Epithelial cell of prostate (primary cell): ENCODE measurements at regions not wholly inside any gene's neighbourhood (a gene's known extent, or its start where the extent isn't known, plus 50 kb on each side); places are given as distances from the start of the nearest gene placed in this dataset.

Experiments used
- DNase-seq: peaks from one replicate; pipeline ENCODE4 v3.0.0-alpha.2; 2011; ENCODE audit warnings: low read depth, low spot score
- H3K27ac ChIP-seq: fragments of 450-650 bp; 2 replicates; pipeline ENCODE4 v1.5.1; 2017; ENCODE audit warnings: mild to moderate bottlenecking

DNA sequence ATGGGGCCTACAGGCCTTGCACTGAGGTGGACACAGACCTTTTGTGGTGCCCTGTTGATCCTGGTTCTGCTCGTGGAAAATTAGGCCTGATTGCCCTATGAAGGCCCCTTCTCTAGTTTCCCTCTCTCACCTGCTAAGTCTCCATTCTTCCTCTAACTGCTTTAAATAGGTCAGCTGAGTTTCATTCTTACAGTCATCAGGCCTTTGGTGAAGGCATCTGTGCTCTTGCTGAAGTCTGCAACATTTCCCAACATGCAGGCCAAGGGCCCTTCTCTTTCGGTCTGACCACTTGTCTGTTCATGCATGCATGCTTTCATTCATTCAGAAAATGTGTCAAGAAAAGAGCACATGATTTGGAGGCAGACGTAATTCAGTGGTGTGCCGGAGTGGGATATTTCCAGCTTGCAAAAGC lies 244.0 kb downstream of the BUB3 start:
- H3K27ac ChIP-seq, result no peak overlapping the region
- no peak for DNase-seq

DNA sequence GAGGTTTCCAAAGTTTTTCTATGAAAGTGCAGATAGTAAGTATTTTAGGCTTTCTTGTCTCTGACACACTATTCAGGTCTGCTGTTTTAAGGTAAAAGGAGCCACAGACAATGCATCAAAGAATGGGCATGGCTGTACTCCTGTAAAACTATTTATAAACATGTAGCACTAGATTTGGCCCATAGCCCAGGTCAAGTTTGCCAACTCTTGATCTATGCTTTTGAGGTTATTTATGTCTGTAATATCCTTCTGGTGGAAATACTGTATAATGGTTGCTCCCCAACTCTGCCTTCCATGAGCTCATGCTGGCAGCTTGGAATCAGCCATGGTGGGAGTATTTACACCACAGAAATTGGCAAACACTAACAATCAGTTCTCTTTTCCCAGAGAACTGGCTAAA lies 244.6 kb downstream of the BUB3 start:
- no peak for DNase-seq

DNA sequence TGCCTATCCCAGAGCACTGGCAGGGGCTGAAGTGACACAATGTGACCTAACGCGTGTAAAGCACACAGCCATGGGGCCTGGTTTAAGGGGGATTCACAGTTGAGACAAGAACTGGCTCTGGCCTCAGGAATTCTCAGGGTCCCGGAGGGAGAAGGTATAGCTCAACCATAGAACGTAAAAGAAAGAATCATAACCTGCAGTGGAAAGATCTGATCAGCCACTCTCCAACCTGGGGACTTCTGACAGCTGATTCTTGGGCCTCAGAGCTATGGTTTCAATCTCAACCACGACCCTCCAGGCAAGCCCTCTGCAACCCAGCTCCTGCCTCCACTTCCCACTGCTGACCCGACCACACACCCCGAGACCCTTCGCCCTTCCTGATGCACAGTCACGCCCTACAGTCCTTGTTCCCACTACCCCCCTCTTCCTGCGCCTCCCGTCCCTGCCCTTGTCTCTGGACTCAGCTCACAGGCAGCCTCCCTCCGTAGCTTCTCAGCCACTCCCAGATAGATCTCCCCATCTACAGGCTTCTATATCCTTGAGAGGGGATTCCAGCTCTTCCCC lies 245.2 kb downstream of the BUB3 start:
- no peak for DNase-seq
- H3K27ac ChIP-seq, result no peak overlapping the region

More for the DNA sequence above, 244.6 kb downstream of the BUB3 start:
- H3K27ac ChIP-seq, result no peak overlapping the region

DNA sequence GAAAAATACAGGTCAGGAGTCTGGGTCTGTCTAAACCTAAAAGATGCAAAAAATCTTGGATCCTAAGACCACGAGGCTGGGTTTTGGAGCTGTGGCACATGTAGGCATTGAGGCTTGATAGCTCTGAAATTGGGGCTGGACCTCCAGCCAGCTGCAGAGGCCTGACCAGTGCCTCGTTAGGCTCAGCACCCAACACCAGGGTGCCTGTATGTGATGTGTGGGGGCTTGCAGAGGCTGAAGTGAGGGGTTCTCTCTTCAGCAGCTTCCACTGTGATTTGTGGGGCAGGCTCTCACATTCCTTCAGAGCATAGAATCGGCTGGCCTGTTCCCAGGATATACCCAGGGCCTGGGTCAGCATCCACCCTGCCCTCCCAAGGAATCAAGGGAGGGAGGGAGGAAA lies 247.8 kb downstream of the BUB3 start:
- no peak for DNase-seq
- no peak overlapping the region for H3K27ac ChIP-seq

DNA sequence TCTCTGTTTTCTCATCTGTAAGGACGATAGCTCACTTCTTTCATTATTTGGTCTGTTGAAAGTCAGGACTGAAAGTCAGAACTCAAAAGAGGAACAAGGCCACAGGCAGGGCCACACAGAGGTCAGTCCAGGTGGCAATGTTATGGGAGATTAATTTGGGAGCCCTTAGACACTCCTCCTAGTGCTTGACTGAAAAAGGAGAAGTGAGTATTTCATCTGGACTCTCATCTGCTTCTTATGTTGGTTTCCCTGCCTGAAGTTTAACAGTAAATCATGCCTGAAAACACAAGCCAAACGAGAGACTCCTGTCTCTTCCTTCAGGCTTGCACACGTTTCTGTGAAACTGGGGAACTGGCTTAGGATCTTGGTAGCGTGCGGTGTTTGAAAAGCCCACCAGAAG lies 248.5 kb downstream of the BUB3 start:
- DNase-seq, result no peak
- H3K27ac ChIP-seq, result no peak overlapping the region

DNA sequence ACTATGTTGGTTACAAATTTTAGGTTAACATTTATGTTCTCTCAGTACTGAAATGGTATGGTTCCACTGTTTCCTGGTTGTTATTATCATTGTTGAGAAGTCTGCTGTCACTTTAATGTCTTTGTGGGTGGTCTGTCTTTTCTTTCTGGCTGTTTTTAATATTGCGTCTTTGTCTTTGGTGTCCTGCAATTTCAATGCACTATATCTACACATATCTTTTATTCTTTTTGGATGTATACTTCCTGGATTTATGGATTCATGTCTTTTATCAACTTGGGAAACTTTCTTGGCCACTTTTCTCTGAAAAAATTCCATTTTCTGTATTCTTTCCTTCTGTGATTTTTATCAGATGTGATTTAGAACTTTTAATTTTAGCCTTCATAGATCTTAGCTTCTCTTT lies 250.2 kb downstream of the BUB3 start:
- DNase-seq, result no peak
- H3K27ac ChIP-seq, result no peak overlapping the region

DNA sequence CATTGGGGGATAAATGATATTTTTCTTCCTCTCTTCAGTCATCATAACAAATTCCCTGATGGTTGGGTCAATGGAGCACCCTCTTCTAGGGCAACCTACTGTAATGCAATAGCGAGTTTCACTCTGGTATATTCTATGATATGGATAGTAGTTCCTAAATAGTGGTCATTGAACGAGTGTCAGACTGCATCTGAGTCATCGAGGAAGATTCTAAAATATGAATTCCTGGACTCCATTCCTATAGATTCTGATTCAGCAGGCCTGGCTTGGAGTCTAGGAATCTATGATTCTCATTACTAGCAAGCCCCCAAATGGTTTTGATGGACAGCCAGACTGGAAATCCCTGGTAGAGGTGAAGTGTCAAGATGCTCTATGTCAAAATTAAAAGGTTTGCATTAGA lies 254.5 kb downstream of the BUB3 start:
- no peak overlapping the region for H3K27ac ChIP-seq
- DNase-seq, result no peak

DNA sequence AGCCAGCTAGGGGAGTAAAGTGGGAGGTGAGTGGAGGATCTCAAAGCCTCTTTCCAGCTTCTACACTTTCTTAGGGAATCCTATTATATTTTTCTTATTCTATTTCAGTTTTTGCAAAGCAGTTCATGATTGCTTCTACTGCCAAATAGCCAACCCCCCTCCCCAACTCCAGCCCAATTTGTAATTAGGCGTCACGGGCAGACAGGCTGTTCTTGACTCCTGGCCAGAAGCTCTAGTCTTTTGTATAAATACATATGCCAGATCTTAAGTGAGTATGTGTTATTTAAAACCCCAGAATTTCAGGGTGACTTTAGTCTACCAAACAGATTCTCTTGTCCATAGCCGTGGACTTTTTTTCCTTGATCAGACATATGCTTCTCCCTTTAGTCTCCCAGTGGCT lies 255.2 kb downstream of the BUB3 start:
- no peak for DNase-seq
- H3K27ac ChIP-seq, result no peak overlapping the region

DNA sequence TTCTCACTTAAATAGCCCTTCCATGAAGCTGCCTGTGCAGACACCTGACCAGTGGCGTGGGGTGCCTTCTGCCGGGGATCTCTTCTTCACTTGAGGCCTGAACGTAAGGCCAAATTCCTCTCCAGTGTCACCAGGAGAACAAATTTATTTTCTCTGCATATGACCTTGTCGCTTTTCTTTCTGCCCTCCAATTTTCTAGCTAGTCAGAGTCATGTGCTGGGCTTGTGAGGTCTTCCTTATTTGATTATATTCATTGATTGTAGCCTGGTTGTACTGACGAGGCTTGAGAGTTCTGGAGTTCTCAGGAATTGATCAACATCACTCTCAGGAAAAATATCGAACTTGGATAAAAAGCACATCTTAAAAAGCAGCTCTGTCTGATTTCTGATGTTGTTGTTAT lies 255.7 kb downstream of the BUB3 start:
- H3K27ac ChIP-seq, result no peak overlapping the region
- DNase-seq, result no peak

DNA sequence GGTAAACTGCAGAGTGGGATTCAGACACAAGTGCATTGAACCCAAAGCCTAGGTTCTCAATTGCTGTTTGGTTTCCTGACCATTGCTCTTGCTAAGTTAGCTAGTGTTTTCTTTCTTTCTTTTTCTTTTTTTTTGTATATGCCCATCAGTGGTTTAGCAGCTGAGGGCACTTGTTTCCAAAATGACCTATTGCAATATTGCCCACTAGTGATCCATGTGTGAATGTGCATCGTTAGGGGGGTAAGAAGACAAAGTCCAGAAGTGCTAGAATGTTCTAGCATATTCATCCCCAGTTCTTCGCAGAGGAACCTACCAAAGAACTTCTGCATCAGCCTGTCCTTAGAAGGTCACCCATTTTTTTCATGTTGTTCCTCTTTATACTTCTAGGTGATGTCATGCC lies 252.8 kb upstream of the GPR26 start:
- no peak for DNase-seq
- no peak overlapping the region for H3K27ac ChIP-seq

DNA sequence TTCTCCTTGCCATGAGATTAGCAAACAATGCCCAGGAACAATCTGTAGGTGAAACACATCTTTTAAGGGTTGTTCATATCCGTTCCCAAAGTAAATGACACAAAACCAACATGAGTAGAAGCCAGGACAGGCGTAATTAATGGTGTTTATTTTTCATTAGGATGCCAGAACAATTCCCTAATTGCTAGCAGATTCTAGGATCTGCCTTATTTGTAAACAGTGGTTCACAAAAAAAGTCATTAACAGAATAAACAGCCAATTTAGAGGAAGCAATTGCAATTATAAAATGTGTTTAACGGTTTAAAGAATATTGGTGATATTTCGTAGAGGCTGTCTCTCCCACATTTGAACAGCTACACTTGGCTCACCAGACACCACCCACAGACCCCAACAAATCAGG lies 250.6 kb upstream of the GPR26 start:
- no peak overlapping the region for H3K27ac ChIP-seq
- no peak for DNase-seq

DNA sequence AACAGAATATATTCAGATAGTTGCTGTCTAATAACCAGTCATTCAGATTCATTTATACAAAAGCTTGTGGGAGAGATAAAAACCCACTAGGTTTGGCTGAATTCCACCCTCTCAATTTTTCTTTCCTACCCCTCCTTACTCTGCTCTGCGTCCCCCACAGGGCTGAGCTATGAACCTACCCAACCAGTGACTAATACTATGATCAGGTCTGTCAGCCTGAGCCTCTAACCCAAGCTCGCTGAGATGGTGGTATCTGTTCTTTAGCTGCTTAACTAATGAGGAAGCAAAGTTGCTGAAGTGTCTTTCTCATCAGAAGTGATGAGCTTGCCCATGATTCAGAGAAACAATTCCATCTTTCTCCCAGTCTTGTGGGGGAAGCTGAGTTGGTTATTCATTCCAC lies 248.7 kb upstream of the GPR26 start:
- H3K27ac ChIP-seq, result no peak overlapping the region
- DNase-seq, result no peak

DNA sequence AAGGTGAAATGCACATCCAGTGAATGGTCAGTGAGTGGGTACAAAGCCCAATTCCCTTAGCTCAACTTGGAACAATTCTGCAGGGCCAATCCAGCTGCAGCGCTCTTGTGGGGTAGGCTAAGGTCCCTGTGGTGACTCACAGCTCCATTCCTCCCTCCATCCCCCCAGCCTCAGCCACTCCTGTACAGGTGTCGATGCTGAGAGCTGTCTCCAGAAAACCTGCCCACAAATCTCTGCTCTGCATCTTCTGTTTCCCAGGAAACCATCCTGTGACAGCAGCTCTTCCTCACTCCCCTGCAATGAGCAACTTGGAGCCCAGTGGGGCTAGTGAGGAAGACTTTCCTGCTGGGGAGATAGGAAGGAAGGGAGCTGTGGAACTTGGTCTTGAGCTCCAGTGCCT lies 244.7 kb upstream of the GPR26 start:
- DNase-seq, result no peak
- H3K27ac ChIP-seq, result no peak overlapping the region

DNA sequence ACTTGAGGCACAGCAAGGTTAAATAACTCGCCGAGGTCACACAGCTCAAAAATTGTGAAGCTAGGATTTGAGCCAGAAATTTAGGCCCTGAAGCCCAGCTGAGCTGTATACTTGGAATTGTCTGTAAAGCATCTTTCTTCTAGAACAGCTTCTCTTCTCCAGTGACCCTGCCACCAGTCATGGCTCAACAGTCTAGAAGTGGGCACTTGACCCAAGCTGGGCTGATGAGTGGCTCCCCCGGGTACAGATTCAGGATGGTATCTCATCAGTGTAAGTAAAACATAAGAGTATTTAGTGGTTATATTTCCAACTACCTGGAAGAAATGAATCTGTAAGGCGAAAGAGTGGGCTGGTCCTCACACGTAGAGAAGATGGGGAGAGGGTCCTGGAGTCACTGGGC lies 243.9 kb upstream of the GPR26 start:
- H3K27ac ChIP-seq, result no peak overlapping the region
- no peak for DNase-seq

DNA sequence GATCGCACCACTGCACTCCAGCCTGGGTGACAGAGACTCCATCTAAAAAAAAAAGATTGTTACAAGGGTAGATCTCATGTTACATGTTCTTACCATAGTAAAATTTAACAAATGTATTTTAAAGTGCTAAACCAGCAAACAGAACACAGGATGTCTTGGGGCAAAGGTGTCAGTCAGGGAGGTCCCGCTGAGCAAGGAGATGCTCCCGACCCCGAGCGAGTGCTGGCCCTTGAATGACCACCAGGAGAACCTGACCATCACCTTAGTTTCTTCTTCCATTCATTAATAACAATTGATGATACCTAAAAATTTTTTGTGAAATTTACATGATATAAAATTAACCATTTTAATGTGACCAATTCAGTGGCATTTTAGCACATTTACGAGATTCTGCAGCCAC lies 241.6 kb upstream of the GPR26 start:
- no peak for DNase-seq
- H3K27ac ChIP-seq, result no peak overlapping the region

DNA sequence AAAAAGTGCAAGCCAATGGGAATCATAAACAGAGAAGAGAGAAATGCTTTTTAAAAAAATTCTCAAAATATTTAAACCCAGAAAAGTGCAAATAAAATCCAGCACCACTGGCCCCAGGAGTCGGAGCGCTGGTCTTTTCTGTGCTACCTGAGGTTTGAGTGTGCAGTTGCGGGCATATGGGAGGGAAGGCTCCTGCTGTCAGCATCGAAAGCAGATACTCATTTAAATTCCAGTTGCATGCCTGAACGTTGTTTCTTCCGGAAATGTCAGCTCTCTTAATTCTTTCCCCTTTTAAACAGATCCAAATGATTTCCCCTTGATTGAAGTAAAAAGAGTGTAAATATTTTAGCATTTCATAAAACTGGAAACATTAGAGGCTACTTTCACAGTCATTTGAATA lies 240.5 kb upstream of the GPR26 start:
- H3K27ac ChIP-seq, result no peak overlapping the region
- DNase-seq, result no peak

DNA sequence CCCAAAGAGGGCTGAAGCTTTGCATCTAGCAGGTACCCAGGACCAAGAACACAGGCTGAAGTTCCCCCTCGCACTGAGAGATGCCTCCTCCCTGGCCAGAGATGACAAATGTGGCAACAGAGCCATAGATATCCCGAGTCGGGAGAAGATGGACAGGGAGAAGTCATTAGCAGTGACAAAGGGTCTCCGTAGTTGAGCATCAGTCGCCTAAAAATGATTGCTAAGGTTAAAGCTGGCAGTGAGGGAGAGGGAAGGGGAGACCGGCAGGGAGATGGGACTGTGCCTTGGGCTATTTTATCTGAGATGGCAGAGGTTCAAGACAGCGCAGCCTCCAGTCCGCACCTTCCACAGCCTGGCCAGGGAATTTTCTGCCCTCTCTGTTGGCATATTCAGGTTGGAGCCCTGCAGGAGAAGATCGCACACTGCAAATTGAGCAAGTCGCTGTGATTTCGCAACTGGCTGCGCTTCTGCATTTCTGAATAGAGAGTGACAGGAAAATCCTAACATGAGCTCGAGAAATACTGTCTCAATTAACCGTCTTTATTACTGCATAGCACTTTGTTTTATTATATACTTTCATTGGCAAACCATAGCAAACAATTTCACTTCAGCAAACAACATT lies 238.9 kb upstream of the GPR26 start:
- DNase-seq, result no peak

DNA sequence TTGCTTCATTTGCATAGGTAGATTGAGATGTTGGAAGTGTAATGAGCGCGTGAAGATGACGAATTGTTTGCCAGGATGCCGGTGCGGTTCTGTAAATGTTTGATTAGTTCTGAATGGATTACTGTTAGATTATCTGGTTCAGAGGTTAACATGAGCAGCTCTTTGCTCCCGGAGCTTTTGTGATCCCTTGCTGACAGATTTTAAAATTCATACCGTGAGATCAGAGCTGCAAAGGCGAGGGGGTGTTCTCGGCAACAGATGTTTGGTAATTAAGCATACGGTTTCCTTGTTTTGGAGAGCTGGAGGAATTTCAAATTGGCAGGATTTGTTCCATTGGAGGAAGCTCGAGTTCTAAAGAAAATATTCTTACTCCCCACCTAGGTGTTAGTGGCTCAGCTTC lies 237.8 kb upstream of the GPR26 start:
- H3K27ac ChIP-seq, result no peak overlapping the region

More for the DNA sequence above, 238.9 kb upstream of the GPR26 start:
- H3K27ac ChIP-seq, result no peak overlapping the region

DNA sequence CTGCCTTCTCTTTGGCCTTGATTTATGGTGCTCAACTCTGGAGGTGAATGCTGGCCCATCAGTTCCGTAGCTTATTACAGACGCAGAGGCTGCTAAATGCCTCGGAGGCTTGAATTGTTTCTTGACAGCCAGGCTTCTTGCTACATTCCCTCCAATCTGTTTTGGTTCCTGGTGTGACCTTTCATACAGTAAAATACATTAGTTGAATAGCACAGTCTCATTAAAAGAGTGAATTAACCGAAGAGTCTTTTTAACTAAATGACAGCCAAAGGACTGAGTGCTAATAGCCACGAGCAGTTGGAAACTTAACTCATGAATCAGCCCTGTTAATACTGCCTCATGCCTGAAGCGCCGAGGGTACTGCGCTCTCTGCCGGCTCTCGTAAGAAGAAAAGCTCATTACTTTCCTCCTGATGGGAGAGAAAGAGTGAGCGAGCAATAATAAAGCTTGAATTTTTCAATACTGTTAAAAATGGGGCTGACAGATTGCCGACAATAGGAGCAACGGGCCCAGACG lies 236.4 kb upstream of the GPR26 start:
- no peak for DNase-seq

More for the DNA sequence above, 237.8 kb upstream of the GPR26 start:
- no peak for DNase-seq

DNA sequence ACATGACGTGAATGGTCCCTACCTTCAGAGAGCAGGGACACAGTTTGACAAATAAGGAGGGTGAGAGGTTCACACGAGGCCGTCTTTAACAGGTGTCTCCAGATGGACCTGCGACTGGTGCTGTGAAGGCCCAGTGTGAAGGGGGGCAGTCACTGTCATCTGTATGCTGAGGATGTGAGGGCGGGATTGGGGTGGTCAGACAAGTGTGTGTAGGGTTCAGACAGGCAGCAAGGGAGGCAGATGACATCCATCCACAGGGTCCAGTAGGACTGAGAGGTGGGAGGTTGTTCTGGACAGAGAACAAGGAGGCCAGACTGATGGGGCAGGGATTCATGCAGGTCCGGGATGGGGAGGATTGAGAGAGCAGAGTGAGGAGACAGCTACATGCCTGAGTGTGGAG lies 232.6 kb upstream of the GPR26 start:
- no peak for DNase-seq
- no peak overlapping the region for H3K27ac ChIP-seq

More for the DNA sequence above, 236.4 kb upstream of the GPR26 start:
- H3K27ac ChIP-seq, result no peak overlapping the region

DNA sequence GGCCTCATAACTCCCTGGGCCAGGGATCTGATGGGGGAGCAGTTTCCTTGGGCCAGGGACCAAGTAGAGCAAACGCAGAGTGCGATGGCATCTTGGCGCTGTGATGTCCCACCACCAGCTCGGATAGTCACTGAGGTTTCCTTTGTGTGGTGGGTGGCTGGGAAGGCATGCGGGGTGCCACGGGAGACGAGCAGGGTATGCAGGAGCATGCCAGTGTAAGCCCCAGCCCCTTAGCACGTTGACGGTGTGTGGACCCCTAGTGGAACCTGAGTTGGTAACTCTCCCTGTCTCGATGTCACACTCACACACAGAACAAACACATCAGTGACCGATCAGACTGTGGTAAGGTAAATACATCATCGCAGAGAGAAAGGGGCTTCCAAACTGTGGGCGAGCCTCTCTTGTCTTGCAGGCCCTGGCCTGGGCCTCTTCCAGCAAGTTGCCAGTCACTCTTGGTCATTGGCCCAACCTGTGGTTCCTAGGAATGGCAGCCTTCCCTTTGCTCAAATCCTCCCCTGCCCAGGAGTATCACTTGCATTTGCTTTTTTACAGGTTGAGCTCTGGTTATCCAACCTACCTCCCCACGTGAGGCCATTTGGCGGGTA lies 231.6 kb upstream of the GPR26 start:
- DNase-seq, result no peak

DNA sequence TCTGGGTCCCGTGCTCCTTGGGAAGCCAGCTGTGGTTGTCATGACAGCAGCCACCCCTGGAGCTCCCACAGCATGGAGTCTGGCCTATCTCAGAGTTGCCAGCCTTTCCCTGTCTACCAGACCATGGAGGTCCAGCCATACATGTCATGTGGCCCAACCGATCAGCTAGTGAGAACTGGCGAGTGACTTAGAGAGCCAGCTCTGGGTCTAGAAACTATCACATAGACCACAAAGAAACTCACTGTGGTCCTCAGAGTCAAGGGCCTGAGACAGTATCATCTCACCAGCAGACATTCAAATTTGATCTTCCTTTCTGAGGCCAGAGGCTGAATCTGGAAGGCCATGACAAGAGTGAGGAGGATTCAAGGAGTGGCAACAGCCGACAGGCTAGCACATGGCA lies 223.3 kb upstream of the GPR26 start:
- DNase-seq, result no peak
- no peak overlapping the region for H3K27ac ChIP-seq

More for the DNA sequence above, 231.6 kb upstream of the GPR26 start:
- no peak overlapping the region for H3K27ac ChIP-seq
